IMR-90 (cell line): ENCODE measurements at regions not wholly inside any gene's neighbourhood (a gene's known extent, or its start where the extent isn't known, plus 50 kb on each side); places are given as distances from the start of the nearest gene placed in this dataset.

ENCODE experiments used
- ATAC-seq: fragments of 200-7000 bp; cut with Tn5 transposase; 2 replicates; pipeline ENCODE4 v1.9.1; 2020; ENCODE audit warnings: low read depth, mild to moderate bottlenecking, moderate library complexity
- BruUV-seq: library from RNA; stranded (reverse); fragments of 400-500 nt; replicated peaks from 2 replicates; lab custom pipeline; 2021; lab: Mats Ljungman, UMichigan
- CTCF ChIA-PET: fragments of 300-600 bp; formaldehyde crosslinking; extraction: SDS; loops from one replicate; lab custom pipeline; 2021; ENCODE audit warnings: antibody characterized with exemption; lab: Yijun Ruan, JAX
- POLR2A ChIA-PET: fragments of 300-600 bp; sonication (Branson Sonifier 250); formaldehyde crosslinking; loops from one replicate; lab custom pipeline; 2022; ENCODE audit warnings: antibody characterized with exemption; ENCODE audit not compliant: unreplicated experiment; lab: Charles Lee
- DNase-seq: peaks from one replicate; pipeline ENCODE4 v3.0.0; 2013
- H2AFZ ChIP-seq: replicated peaks from 2 replicates; pipeline ENCODE3; 2013; ENCODE audit warnings: low read length, mild to moderate bottlenecking; ENCODE audit not compliant: poor library complexity
- H2AK5ac ChIP-seq: 2 replicates; pipeline ENCODE4 v1.6.1; 2013; ENCODE audit warnings: low read depth, low read length, inconsistent platforms
- H2AK9ac ChIP-seq: replicated peaks from 2 replicates; pipeline ENCODE3; 2013; ENCODE audit warnings: mild to moderate bottlenecking, low read depth, low read length, moderate library complexity; ENCODE audit not compliant: poor library complexity
- H2BK120ac ChIP-seq: 2 replicates; pipeline ENCODE4 v1.6.1; 2013; ENCODE audit warnings: low read depth, low read length, inconsistent platforms
- H2BK15ac ChIP-seq: 3 replicates; pipeline ENCODE4 v1.6.1; 2013; ENCODE audit warnings: low read depth, low read length, inconsistent platforms
- H2BK20ac ChIP-seq: 2 replicates; pipeline ENCODE4 v1.6.1; 2013; ENCODE audit warnings: low read depth, mild to moderate bottlenecking, inconsistent platforms, low read length, moderate library complexity
- H2BK5ac ChIP-seq: 2 replicates; pipeline ENCODE4 v1.6.1; 2013; ENCODE audit warnings: mild to moderate bottlenecking, low read depth, low read length, inconsistent platforms; ENCODE audit not compliant: poor library complexity, severe bottlenecking
- H3K14ac ChIP-seq: replicated peaks from 2 replicates; pipeline ENCODE4 v1.6.1; 2013; ENCODE audit warnings: low read depth, low read length, inconsistent platforms
- H3K18ac ChIP-seq: 2 replicates; pipeline ENCODE4 v1.6.1; 2013; ENCODE audit warnings: low read depth, low read length, control low read depth
- H3K23ac ChIP-seq: 2 replicates; pipeline ENCODE4 v1.6.1; 2013; ENCODE audit warnings: low read depth, low read length, inconsistent platforms
- H3K27ac ChIP-seq: 2 replicates; pipeline ENCODE4 v1.5.1; 2013; ENCODE audit warnings: mild to moderate bottlenecking, control low read depth, low read length; ENCODE audit not compliant: insufficient read depth
- H3K27me3 ChIP-seq: 2 replicates; pipeline ENCODE4 v1.6.1; 2013; ENCODE audit warnings: low read length; ENCODE audit not compliant: control insufficient read depth, insufficient read depth
- H3K36me3 ChIP-seq: 2 replicates; pipeline ENCODE4 v1.6.1; 2013; ENCODE audit warnings: low read length, mixed read lengths; ENCODE audit not compliant: control insufficient read depth, insufficient read depth
- H3K4ac ChIP-seq: 2 replicates; pipeline ENCODE4 v1.6.1; 2013; ENCODE audit warnings: low read depth, low read length, inconsistent platforms
- H3K4me1 ChIP-seq: 2 replicates; pipeline ENCODE4 v1.6.1; 2013; ENCODE audit warnings: low read length, mixed read lengths; ENCODE audit not compliant: control insufficient read depth, insufficient read depth
- H3K4me2 ChIP-seq: 2 replicates; pipeline ENCODE4 v1.6.1; 2013; ENCODE audit warnings: low read depth, mild to moderate bottlenecking, control low read depth, low read length, moderate library complexity
- H3K4me3 ChIP-seq: 2 replicates; pipeline ENCODE4 v1.5.1; 2013; ENCODE audit warnings: low read depth, mild to moderate bottlenecking, control low read depth, low read length, moderate library complexity; ENCODE audit not compliant: insufficient read depth
- H3K56ac ChIP-seq: 2 replicates; pipeline ENCODE4 v1.6.1; 2013; ENCODE audit warnings: low read length, inconsistent platforms; ENCODE audit not compliant: insufficient read depth; ENCODE audit errors: extremely low read depth
- H3K79me1 ChIP-seq, 2 experiments: 2 replicates each; pipeline ENCODE4 v1.6.1; 2013; ENCODE audit warnings: low read length in 2 of 2, inconsistent platforms in 1 of 2, low read depth in 1 of 2
- H3K9ac ChIP-seq: 2 replicates; pipeline ENCODE4 v1.6.1; 2013; ENCODE audit warnings: low read depth, low read length, control low read depth
- H3K9me1 ChIP-seq: 2 replicates; pipeline ENCODE4 v1.6.1; 2013; ENCODE audit warnings: low read length, inconsistent platforms; ENCODE audit not compliant: insufficient read depth
- H3K9me3 ChIP-seq: 2 replicates; pipeline ENCODE4 v1.6.1; 2013; ENCODE audit warnings: low read length; ENCODE audit not compliant: control insufficient read depth, insufficient read depth
- H4K20me1 ChIP-seq: 2 replicates; pipeline ENCODE4 v1.6.1; 2013; ENCODE audit warnings: low read length, inconsistent platforms; ENCODE audit not compliant: insufficient read depth
- H4K5ac ChIP-seq: 2 replicates; pipeline ENCODE4 v1.6.1; 2013; ENCODE audit warnings: mild to moderate bottlenecking, low read depth, low read length, control low read depth
- H4K8ac ChIP-seq, 2 experiments: 2 replicates each; pipeline ENCODE4 v1.6.1; 2013; ENCODE audit warnings: low read depth in 2 of 2, low read length in 2 of 2, control low read depth in 1 of 2, inconsistent platforms in 1 of 2
- H4K91ac ChIP-seq: 2 replicates; pipeline ENCODE4 v1.6.1; 2013; ENCODE audit warnings: low read depth, low read length, inconsistent platforms; ENCODE audit not compliant: insufficient read depth
- BHLHE40 ChIP-seq: fragments of 150-350 bp; IDR thresholded peaks from 2 replicates; pipeline ENCODE4 v1.6.1; 2016; ENCODE audit warnings: mild to moderate bottlenecking, low read depth, low read length
- CEBPB ChIP-seq: IDR thresholded peaks from 2 replicates; pipeline ENCODE4 v1.6.1; 2012; ENCODE audit warnings: low read depth, low read length, improper control_type of control experiment
- CHD1 ChIP-seq: IDR thresholded peaks from 2 replicates; pipeline ENCODE4 v1.6.1; 2012; ENCODE audit warnings: low read depth, low read length, improper control_type of control experiment
- MAFK ChIP-seq: IDR thresholded peaks from 2 replicates; pipeline ENCODE4 v1.6.1; 2012; ENCODE audit warnings: low read depth, low read length, improper control_type of control experiment
- MXI1 ChIP-seq: IDR thresholded peaks from 2 replicates; pipeline ENCODE4 v1.6.1; 2012; ENCODE audit warnings: low read depth, mild to moderate bottlenecking, low read length, moderate library complexity, borderline replicate concordance
- NFE2L2 ChIP-seq: fragments of 150-350 bp; IDR thresholded peaks from 2 replicates; pipeline ENCODE4 v1.6.1; 2016; ENCODE audit warnings: low read depth, mild to moderate bottlenecking, low read length
- POLR2A ChIP-seq: IDR thresholded peaks from 2 replicates; pipeline ENCODE4 v1.6.1; 2012; ENCODE audit warnings: mild to moderate bottlenecking, low read depth, low read length
- RAD21 ChIP-seq: IDR thresholded peaks from 2 replicates; pipeline ENCODE4 v1.6.1; 2012; ENCODE audit warnings: low read length, improper control_type of control experiment
- RFX5 ChIP-seq: IDR thresholded peaks from 2 replicates; pipeline ENCODE4 v1.8.0; 2012; ENCODE audit warnings: low read depth, mild to moderate bottlenecking, low read length, moderate library complexity
- WGBS, 2 experiments: methylation state at CpG; one replicate each; pipeline versions ENCODE4 v1.1.5 to v1.1.7; 2013; ENCODE audit warnings: missing lambda C conversion rate in 2 of 2; ENCODE audit not compliant: insufficient read length in 1 of 2; ENCODE audit errors: extremely low coverage in 2 of 2; 5-methylcytosine and 5-hydroxymethylcytosine counted together
- dilution Hi-C: fragments of 300-500 bp; cut with HindIII; formaldehyde crosslinking; loops from one replicate; pipeline ENCODE4 v1.14.3; 2018; ENCODE audit warnings: low sequenced_read_pairs; ENCODE audit not compliant: unreplicated experiment
- in situ Hi-C: fragments of 300-500 bp; cut with MboI; formaldehyde crosslinking; loops from 3 replicates; pipeline ENCODE4 v1.14.3; 2019; ENCODE audit warnings: low sequenced_read_pairs, inconsistent platforms, mixed read lengths
- intact Hi-C: fragments of 100-400 bp; cut with micrococcal nuclease; formaldehyde crosslinking; loops from 2 replicates; pipeline ENCODE4 v1.10.0; 2022

DNA sequence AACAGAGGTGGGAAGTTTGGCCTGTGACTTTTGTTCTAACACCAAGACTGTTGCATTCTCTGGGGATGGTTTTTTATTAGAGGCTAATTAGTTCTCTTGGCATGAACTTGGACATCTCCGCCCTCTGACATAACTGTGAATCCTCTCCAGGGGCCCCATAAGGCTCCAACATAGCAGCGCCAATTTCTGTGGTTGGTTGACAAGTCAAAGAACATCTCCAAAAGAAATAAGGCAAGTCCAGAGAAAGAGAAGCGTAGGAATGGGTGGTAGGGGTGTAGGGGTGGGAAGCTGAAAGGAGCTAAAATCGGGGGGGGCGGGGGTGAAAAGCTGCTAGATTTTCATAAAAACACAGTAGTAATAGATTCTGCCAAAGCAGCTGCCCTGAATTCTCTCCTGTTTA, 81.0 kb upstream of the DAB2 start:
- Histone ChIP-seq H2BK120ac (no peak overlapping the region), H3K4me1 (peaks cover 15% of the 10 kb centered on the region)
- DNase-seq, result no peak

More for the DNA sequence above, 81.0 kb upstream of the DAB2 start:
- Histone ChIP-seq H2AFZ (no peak overlapping the region), H2AK5ac (no peak overlapping the region), H3K14ac (no peak overlapping the region), H2BK15ac (no peak overlapping the region), H3K4me3 (no peak overlapping the region), H2AK9ac (no peak overlapping the region), H4K91ac (no peak overlapping the region), H3K27me3 (no peaks in the 10 kb centered on the region), H3K18ac (no peak overlapping the region), H2BK20ac (no peak overlapping the region), H4K5ac (no peak overlapping the region), H3K79me1 (no peaks in the 10 kb centered on the region), H3K9me1 (peaks cover 14% of the 10 kb centered on the region), H3K23ac (no peak overlapping the region), H3K9me3 (no peaks in the 10 kb centered on the region), H4K20me1 (no peaks in the 10 kb centered on the region), H3K36me3 (no peaks in the 10 kb centered on the region), H4K8ac (no peak overlapping the region), H3K9ac (no peak overlapping the region), H2BK5ac (no peak overlapping the region), H3K4ac (no peak overlapping the region), H3K4me2 (no peak overlapping the region), H3K56ac (no peak overlapping the region), H3K27ac (no peak overlapping the region)
- dilution Hi-C loops, result no loop called here
- no TSS peak for BruUV-seq
- ChIA-PET CTCF (no interaction called here), POLR2A (interaction anchor here (0.5 kb wide), 1 partner anchor 102 kb away, joined by 3 read pairs; no protein-coding TSS in a partner anchor)
- no CpG with 5 or more reads among the region's 5 CpGs for WGBS, 2 experiments
- TF ChIP-seq MAFK, result no peak
- TF ChIP-seq MXI1, result no peak
- TF ChIP-seq CHD1, result no peak
- TF ChIP-seq NFE2L2, result no peak
- TF ChIP-seq BHLHE40, result no peak
- no peak for TF ChIP-seq POLR2A
- TF ChIP-seq RAD21, result no peak
- no peak for TF ChIP-seq CEBPB
- no peak for TF ChIP-seq RFX5
- intact Hi-C loops, result no loop called here
- in situ Hi-C loops, result no loop called here
- no peak for ATAC-seq
